Epithelial cell of proximal tubule (primary cell): ENCODE measurements at regions not wholly inside any gene's neighbourhood (a gene's known extent, or its start where the extent isn't known, plus 50 kb on each side); places are given as distances from the start of the nearest gene placed in this dataset.
"Not testable (repeated sequence)": the region's sequence is repeated elsewhere in the genome, so short reads cannot be mapped to it uniquely, and the experiment has no call there.

Experiments
- DNase-seq: peaks from one replicate; pipeline ENCODE4 v3.0.0-alpha.2; 2011; ENCODE audit warnings: low read depth
- H3K4me3 ChIP-seq: 2 replicates; pipeline ENCODE4 v1.5.1; 2011; ENCODE audit warnings: low read depth, mild to moderate bottlenecking, low read length
- TF ChIP-seq, protein P1 (sequence below): conservative IDR thresholded peaks from 2 replicates; pipeline ENCODE4 v1.5.1; 2012; ENCODE audit warnings: low read depth, mild to moderate bottlenecking, low read length

DNA sequence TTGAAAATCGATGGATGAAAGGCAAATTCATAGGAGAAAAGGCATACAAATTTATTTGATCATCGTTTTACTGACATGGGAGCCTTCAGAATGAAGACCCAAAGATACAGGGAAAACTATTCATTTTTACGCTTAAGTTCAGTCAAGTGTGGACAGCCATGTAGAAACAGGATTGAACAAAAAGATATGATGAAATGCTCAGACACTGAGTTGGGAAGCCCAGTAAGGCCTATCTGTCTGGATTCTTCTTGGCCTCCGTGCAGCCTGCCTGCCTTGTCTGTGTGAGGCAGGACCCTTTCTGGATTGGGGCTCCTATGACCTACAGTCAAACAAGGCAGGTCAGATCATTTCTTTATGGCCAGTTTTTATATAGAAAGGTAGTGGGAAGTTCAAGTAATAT is 203.8 kb upstream of the MYL2 start:
- TF ChIP-seq, protein P1, sequence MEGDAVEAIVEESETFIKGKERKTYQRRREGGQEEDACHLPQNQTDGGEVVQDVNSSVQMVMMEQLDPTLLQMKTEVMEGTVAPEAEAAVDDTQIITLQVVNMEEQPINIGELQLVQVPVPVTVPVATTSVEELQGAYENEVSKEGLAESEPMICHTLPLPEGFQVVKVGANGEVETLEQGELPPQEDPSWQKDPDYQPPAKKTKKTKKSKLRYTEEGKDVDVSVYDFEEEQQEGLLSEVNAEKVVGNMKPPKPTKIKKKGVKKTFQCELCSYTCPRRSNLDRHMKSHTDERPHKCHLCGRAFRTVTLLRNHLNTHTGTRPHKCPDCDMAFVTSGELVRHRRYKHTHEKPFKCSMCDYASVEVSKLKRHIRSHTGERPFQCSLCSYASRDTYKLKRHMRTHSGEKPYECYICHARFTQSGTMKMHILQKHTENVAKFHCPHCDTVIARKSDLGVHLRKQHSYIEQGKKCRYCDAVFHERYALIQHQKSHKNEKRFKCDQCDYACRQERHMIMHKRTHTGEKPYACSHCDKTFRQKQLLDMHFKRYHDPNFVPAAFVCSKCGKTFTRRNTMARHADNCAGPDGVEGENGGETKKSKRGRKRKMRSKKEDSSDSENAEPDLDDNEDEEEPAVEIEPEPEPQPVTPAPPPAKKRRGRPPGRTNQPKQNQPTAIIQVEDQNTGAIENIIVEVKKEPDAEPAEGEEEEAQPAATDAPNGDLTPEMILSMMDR: no peak
- no peak for DNase-seq
- H3K4me3 ChIP-seq: no peak overlapping the region

DNA sequence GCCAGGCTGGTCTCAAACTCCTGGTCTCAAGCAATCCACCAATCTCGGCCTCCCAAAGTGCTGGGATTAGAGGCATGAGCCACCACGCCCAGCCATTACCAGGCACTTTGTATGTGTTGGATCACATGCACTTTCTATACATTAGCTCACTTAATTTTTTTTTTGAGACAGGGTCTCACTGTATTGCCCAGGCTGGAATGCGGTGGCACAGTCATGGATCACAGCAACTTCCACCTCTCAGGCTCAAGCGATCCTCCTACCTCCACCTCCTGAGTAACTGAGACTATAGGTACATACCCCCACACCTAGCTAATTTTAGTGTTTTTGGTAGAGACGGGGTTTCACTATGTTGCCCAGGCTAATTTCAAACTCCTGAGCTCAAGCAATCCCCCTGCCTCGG is 203.0 kb upstream of the MYL2 start:
- no peak for DNase-seq
- H3K4me3 ChIP-seq: no peak overlapping the region
- TF ChIP-seq, protein P1: no peak

DNA sequence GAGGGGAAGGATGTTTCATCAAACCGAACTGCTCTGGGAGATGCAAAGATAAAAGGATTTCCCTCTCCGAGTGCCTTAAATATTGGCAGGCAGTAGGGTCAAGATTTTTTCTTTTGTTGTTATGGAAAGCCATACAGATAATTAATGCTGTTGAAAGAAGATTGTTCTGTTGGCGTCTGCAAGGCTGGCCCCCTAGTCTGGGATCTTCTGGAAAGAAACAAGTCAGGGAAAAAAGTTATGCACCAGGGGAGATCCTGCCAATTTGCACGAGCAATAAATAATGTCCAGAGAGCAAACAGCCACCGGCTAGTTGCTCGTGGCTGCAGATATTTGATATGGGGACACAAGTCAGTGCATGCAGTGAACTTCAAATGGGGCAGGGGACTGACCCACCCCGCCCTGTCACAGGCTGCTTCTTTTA is 202.1 kb upstream of the MYL2 start:
- DNase-seq: no peak
- H3K4me3 ChIP-seq: no peak overlapping the region
- TF ChIP-seq, protein P1: no peak

DNA sequence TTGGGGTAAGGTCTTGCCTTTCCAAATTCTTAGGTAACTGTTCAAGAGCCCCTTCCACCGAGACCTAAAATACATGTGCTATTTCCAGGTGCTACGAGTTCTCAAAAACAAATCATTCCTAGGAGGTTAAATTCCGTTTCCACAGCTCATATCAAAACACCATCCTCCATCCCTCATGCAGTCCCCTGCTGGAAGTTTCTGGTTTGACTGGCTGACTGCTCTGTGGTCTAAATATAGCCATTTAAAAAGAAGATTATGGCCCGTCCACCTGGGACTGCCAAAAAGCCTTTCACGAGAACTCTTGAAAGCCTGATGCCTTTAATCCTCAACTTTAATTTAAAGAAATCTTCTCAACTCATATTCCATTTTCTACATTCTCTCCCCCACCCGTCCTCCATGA is 201.5 kb upstream of the MYL2 start:
- no peak overlapping the region for H3K4me3 ChIP-seq
- DNase-seq: no peak
- TF ChIP-seq, protein P1: peak; percentile 3

DNA sequence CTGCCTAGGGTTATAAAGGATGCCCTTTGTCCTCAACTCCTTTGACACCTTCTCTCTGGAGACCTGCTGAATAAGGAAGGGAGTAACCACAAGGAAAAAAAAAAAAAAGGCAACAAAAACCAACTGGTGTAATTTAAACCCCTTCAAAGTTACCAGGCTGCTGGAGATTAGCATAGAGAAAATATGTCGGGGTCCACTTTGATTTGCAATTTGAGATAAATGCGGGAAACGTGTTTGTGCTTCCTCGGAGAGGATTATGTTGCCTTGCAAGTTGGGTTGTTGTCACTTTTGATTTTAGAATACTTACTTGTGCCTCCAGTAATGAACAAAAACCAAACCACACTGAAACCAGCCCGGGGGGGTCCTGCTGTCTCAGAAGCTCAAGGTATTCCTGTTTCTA is 200.2 kb upstream of the MYL2 start:
- TF ChIP-seq, protein P1: no peak
- no peak for DNase-seq
- no peak overlapping the region for H3K4me3 ChIP-seq

DNA sequence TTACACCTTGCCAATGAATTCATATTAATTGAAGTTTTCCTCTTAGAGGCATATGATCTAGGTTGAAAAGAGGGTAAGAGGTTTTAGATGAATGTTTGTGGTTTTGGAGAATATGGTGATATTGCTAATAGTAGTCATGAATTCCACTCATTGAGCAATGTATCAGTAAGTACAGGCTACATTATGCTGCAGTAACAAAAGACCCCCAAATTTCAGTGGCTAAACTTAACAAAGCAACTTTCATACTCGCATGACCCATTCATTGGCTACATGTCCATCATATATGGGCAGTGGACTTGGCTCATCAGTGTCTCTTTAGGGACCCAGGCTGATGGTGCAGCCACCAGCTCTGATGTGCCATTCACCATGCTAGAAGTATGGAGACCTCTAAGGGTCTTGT is 196.6 kb upstream of the MYL2 start:
- H3K4me3 ChIP-seq: no peak overlapping the region
- TF ChIP-seq, protein P1: no peak
- DNase-seq: no peak

DNA sequence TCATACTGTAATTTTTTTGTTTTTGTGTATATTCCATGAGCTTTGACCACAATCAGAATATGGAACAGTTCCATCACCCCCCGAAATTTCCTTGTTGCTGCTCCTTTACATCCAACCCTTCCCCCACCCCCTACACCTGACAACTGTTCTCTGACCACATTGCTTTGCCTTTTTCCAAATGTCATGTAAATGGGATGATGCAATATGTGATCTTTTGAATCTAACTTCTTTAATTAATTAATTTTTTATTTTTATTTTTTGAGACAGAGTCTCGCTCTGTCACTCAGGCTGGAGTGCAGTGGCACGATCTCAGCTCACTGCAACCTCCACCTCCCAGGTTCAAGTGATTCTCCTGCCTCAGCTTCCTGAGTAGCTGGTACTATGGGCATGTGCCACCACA is 192.9 kb upstream of the MYL2 start:
- not testable (repeated sequence) for H3K4me3 ChIP-seq, DNase-seq
